Body of pancreas (tissue), 4 donors: ENCODE measurements at regions not wholly inside any gene's neighbourhood (a gene's known extent, or its start where the extent isn't known, plus 50 kb on each side); places are given as distances from the start of the nearest gene placed in this dataset.

Experiments used
- ATAC-seq: fragments of 150-250 bp; one replicate; pipeline ENCODE4 v1.9.1; 2016
- DNase-seq, 4 donors: peaks; one replicate each; pipeline ENCODE4 v3.0.0-alpha.2; 2019
- H3K27ac ChIP-seq, 4 donors: fragments of 200-600 bp; sonication (generic); 1 replicate in 3 of 4; 2 replicates in 1 of 4; pipeline versions ENCODE4 v1.5.1 to v1.6.1; 2016 to 2019; ENCODE audit warnings: mild to moderate bottlenecking in 1 of 4, mixed read lengths in 1 of 4, moderate library complexity in 1 of 4
- H3K27me3 ChIP-seq, 2 donors: fragments of 200-600 bp; sonication (generic); one replicate each; pipeline ENCODE4 v1.6.0; 2016; ENCODE audit warnings: mild to moderate bottlenecking in 1 of 2
- H3K36me3 ChIP-seq, 2 donors: fragments of 200-600 bp; sonication (generic); replicated peaks in 1 of 2; 2 replicates each; pipeline ENCODE4 v1.5.1; 2016; ENCODE audit warnings: low read depth in 2 of 2; ENCODE audit not compliant: insufficient read depth in 1 of 2
- H3K4me1 ChIP-seq: fragments of 200-600 bp; sonication (generic); one replicate; pipeline ENCODE4 v1.6.0; 2016
- H3K4me3 ChIP-seq, 2 donors: fragments of 200-600 bp; sonication (generic); 1 replicate in 1 of 2; 2 replicates in 1 of 2; pipeline ENCODE4 v1.5.1; 2016 to 2019
- H3K9me3 ChIP-seq, 3 donors: fragments of 200-600 bp; sonication (generic); 1 replicate in 2 of 3; 2 replicates in 1 of 3; pipeline ENCODE4 v1.5.1; 2016
- POLR2A ChIP-seq, 3 donors: fragments of 450-650 bp; IDR thresholded peaks; one replicate each; pipeline ENCODE4 v1.6.1; 2016; ENCODE audit warnings: antibody characterized with exemption in 3 of 3, mild to moderate bottlenecking in 2 of 3
- WGBS, 2 donors: methylation state at CpG; one replicate each; pipeline ENCODE4 v1.1.5; 2017; 5-methylcytosine and 5-hydroxymethylcytosine counted together
- intact Hi-C: fragments of 100-400 bp; cut with DNase I; formaldehyde crosslinking; loops from one replicate; pipeline ENCODE4 v1.15.1; 2023
- TF ChIP-seq, protein P1 (sequence below), 7 experiments: fragments of 450-650 bp in 4 of 7; fragments of 200-600 bp in 3 of 7; sonication (generic) in 3 of 7; IDR thresholded peaks; one replicate each; pipeline ENCODE4 v1.5.1; 2016 to 2019; ENCODE audit warnings: antibody characterized with exemption in 7 of 7

DNA sequence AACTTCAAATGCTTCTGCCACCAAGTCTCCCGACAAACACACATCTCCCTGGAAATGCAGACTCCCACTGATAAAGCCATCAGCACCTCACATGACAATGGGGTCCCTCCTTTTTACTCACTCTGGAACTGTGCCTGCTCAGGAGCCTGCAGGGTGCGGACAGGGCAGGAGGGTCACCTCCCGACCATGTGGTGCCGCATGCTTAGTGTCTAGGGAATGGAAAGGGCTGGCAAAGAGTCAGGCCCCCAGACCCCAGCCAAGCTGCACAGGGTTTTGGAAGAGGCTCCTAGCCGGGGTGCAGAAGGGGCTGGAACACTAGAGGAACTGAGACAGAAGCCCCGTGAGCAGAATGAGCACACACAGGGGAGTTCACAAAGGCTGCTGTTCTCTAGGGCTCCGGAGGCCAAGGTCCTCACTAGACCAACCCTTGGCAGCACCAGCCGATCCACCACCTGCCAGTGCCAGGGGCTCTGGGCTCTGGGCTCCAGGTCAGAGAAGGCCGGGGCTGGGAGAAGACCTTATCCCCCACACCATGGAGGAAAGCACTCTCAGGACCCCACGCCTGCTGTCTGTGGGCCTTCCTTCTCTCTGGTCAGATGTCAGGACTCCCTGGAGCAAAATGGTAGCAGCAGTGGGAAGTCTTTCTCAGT is 125.1 kb upstream of the FGF3 start:
- intact Hi-C loops, result no loop called here
- Histone ChIP-seq H3K4me1 (peaks cover 16% of the 10 kb centered on the region), H3K4me3 (no peak overlapping the region), H3K27me3 (no peaks in the 10 kb centered on the region), H3K36me3 (no peaks in the 10 kb centered on the region), H3K9me3 (no peaks in the 10 kb centered on the region), H3K27ac (no peak overlapping the region)
- no peak for ATAC-seq
- 67 to 76% methylated on average over 4 to 10 of the region's 10 CpGs for WGBS, 2 donors
- no peak for TF ChIP-seq POLR2A (IDR thresholded peaks at IDR 0.05)
- TF ChIP-seq, protein P1, sequence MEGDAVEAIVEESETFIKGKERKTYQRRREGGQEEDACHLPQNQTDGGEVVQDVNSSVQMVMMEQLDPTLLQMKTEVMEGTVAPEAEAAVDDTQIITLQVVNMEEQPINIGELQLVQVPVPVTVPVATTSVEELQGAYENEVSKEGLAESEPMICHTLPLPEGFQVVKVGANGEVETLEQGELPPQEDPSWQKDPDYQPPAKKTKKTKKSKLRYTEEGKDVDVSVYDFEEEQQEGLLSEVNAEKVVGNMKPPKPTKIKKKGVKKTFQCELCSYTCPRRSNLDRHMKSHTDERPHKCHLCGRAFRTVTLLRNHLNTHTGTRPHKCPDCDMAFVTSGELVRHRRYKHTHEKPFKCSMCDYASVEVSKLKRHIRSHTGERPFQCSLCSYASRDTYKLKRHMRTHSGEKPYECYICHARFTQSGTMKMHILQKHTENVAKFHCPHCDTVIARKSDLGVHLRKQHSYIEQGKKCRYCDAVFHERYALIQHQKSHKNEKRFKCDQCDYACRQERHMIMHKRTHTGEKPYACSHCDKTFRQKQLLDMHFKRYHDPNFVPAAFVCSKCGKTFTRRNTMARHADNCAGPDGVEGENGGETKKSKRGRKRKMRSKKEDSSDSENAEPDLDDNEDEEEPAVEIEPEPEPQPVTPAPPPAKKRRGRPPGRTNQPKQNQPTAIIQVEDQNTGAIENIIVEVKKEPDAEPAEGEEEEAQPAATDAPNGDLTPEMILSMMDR (IDR thresholded peaks at IDR 0.05), result no peak
- DNase-seq, result no peak

DNA sequence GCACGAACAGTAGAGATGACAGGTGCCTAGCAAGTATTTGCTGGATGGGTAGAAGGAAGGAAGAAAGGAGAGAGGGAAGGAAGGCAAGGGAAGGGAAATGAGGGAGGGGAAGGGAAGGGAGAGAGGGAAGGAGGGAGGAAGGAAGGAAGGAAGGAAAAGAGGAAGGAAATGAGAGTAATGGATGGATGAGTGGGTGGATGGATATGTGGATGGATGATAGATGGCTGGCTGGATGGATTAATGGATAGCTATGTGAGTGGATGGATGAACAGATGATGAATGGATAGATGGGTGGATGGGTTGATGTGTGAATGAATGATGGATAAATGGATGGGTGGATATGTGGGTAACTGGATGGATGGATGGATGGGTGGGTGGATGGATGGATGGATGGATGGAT is 125.9 kb upstream of the FGF3 start:
- TF ChIP-seq POLR2A (IDR thresholded peaks at IDR 0.05), result no peak
- TF ChIP-seq, protein P1 (IDR thresholded peaks at IDR 0.05), result no peak
- intact Hi-C loops, result no loop called here
- Histone ChIP-seq H3K36me3 (no peaks in the 10 kb centered on the region), H3K4me1 (peaks cover 10% of the 10 kb centered on the region), H3K27ac (no peak overlapping the region), H3K9me3 (peaks cover 0 to 2% (median 0%) of the 10 kb centered on the region in 3 donors), H3K4me3 (no peak overlapping the region), H3K27me3 (no peaks in the 10 kb centered on the region)
- 29 to 39% methylated on average over 1 of the region's 1 CpG for WGBS, 2 donors
- no peak for DNase-seq
- ATAC-seq, result no peak

DNA sequence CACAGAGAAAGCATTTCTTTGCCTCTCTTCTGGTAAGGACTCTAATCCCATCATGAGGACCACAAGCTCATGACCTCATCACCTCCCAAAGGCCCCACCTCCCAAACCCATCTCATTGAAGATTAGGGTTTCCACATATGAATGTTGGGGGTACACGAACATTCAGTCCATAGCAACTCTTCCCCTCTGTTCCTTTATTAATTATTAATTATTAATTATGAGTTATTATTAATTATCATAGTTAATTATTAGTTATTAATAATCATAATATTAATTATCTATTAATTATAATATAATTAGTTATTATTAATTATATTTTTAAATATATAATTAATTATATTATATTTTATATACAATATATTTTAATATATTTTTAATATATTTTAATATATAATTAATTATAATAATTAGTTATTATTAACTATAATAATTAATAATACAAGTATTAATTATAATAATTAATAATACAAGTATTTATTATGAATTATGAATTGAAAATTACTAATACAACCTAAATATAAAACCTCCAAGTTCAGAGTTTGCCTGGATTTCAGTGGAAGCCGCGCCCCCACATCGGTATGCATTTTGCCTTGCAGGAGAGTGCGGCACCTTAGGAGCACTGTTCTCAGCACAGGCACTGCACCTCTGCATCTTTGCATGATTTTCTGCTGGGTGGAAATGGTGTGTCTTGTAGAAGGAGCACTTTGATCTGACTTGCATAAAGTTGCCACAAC is 128.0 kb upstream of the FGF3 start:
- DNase-seq (no peak), ATAC-seq (no peak)
- 80 to 86% methylated on average over 5 of the region's 5 CpGs for WGBS, 2 donors
- Histone ChIP-seq H3K36me3 (no peaks in the 10 kb centered on the region), H3K27ac (no peak overlapping the region), H3K9me3 (peaks cover 0 to 7% (median 0%) of the 10 kb centered on the region in 3 donors), H3K4me3 (no peak overlapping the region), H3K27me3 (no peaks in the 10 kb centered on the region), H3K4me1 (peaks cover 9% of the 10 kb centered on the region)
- intact Hi-C loops, result no loop called here
- no peak for TF ChIP-seq POLR2A (IDR thresholded peaks at IDR 0.05)
- TF ChIP-seq, protein P1 (IDR thresholded peaks at IDR 0.05), result no peak

DNA sequence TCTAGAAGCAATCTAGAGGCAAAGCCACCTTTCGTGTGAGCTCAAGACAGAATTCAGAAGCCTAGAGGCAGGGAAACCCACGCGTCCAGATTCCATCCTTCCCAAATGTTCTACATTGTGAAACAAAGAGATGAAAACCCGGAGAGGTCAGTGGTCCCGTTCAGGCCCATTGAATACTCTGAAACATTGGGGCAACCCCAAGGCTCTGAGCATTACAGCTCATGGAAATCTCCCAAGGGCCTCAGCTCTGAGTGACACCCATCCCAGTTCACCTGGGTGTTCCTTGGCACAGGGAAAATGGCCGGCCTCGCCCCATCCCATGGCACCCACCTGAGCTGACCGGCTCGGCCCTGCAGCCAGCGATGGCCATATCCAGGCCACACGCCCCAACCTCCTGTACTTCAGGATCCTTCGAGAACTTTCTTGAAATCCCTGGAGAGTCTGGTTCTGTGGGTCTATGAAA is 128.6 kb upstream of the FGF3 start:
- ATAC-seq, result no peak
- DNase-seq, result no peak
- TF ChIP-seq POLR2A (IDR thresholded peaks at IDR 0.05), result no peak
- TF ChIP-seq, protein P1 (IDR thresholded peaks at IDR 0.05), result no peak
- Histone ChIP-seq H3K36me3 (no peaks in the 10 kb centered on the region), H3K4me1 (peaks cover 9% of the 10 kb centered on the region), H3K4me3 (no peak overlapping the region), H3K27ac (peak overlapping the region in 2 of 4 donors; percentile 67 to 69), H3K9me3 (peaks cover 0 to 7% (median 0%) of the 10 kb centered on the region in 3 donors), H3K27me3 (no peaks in the 10 kb centered on the region)
- intact Hi-C loops, result no loop called here
- WGBS, 2 donors, result 78 to 85% methylated on average over 10 to 12 of the region's 12 CpGs
